Adrenal gland (tissue), 5 donors: ENCODE measurements at regions not wholly inside any gene's neighbourhood (a gene's known extent, or its start where the extent isn't known, plus 50 kb on each side); places are given as distances from the start of the nearest gene placed in this dataset.

Source experiments
- POLR2A ChIP-seq, 2 donors: fragments of 450-650 bp; IDR thresholded peaks; one replicate each; pipeline ENCODE4 v1.6.1; 2017; ENCODE audit warnings: antibody characterized with exemption in 2 of 2, mild to moderate bottlenecking in 2 of 2, moderate library complexity in 1 of 2
- TF ChIP-seq, protein P1 (sequence below), 6 experiments: fragments of 450-650 bp in 4 of 6; fragments of 200-600 bp in 2 of 6; sonication (generic) in 1 of 6; IDR thresholded peaks; 1 replicate in 5 of 6; 2 replicates in 1 of 6; pipeline versions ENCODE4 v1.5.1 to v1.8.0; 2016 to 2021; ENCODE audit warnings: antibody characterized with exemption in 6 of 6, mild to moderate bottlenecking in 2 of 6, moderate library complexity in 1 of 6
- donor health status: DM: no; HTN: no; CAD: no.

GRCh38 chr15:62881056-62881455 lies 161.5 kb upstream of the TPM1 start:
- TF ChIP-seq, protein P1, sequence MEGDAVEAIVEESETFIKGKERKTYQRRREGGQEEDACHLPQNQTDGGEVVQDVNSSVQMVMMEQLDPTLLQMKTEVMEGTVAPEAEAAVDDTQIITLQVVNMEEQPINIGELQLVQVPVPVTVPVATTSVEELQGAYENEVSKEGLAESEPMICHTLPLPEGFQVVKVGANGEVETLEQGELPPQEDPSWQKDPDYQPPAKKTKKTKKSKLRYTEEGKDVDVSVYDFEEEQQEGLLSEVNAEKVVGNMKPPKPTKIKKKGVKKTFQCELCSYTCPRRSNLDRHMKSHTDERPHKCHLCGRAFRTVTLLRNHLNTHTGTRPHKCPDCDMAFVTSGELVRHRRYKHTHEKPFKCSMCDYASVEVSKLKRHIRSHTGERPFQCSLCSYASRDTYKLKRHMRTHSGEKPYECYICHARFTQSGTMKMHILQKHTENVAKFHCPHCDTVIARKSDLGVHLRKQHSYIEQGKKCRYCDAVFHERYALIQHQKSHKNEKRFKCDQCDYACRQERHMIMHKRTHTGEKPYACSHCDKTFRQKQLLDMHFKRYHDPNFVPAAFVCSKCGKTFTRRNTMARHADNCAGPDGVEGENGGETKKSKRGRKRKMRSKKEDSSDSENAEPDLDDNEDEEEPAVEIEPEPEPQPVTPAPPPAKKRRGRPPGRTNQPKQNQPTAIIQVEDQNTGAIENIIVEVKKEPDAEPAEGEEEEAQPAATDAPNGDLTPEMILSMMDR (IDR thresholded peaks at IDR 0.05) = no peak
- no peak for TF ChIP-seq POLR2A (IDR thresholded peaks at IDR 0.05)
